ENCODE measurements at regions not wholly inside any gene's neighbourhood (a gene's known extent, or its start where the extent isn't known, plus 50 kb on each side); places are given as distances from the start of the nearest gene placed in this dataset.

- no peak for TF ChIP-seq EZH2phosphoT487 (IDR thresholded peaks at IDR 0.05; ENCODE audit: borderline replicate concordance, low read depth)
Observed at GRCh38 chr1:157399984-157400382, 152.3 kb downstream of the FCRL5 start (continued).

GRCh38 chr1:157399343-157399983 lies 152.9 kb downstream of the FCRL5 start:
- Histone ChIP-seq H2AFZ (ENCODE audit: low read depth) (no peak overlapping the region), H3K4me2 (no peak overlapping the region), H3K4me1 (ENCODE audit: control insufficient read depth in 1 of 2, insufficient read depth in 2 of 2, low read depth in 1 of 2, low read length in 1 of 2) (no peaks in the 10 kb centered on the region), H3K79me2 (ENCODE audit: insufficient read depth) (no peaks in the 10 kb centered on the region), H3K4me3 (ENCODE audit: low read depth in 2 of 2, low read length in 1 of 2) (no peak overlapping the region), H3K36me3 (replicated peaks in 1 of 2; ENCODE audit: control insufficient read depth in 1 of 2, insufficient read depth in 2 of 2, low read length in 1 of 2) (no peaks in the 10 kb centered on the region), H3F3A (replicated peaks; ENCODE audit: insufficient read depth) (no peaks in the 10 kb centered on the region), H3K27ac (ENCODE audit: low read depth in 2 of 2, low read length in 1 of 2) (no peak overlapping the region), H3K9ac (no peak overlapping the region), H3K9me2 (no peaks in the 10 kb centered on the region), H3K9me3 (no peaks in the 10 kb centered on the region), H3K27me3 (ENCODE audit: insufficient read depth) (peaks cover 10% of the 10 kb centered on the region; the same call in 1 of the 2 replicates), H4K20me1 (ENCODE audit: insufficient read depth) (no peaks in the 10 kb centered on the region)
- POLR2A ChIA-PET: no interaction called here
- 0% methylated on average over 3 of the region's 3 CpGs for WGBS (ENCODE audit: low lambda C conversion rate)
- no peak for DNase-seq
- CTCF ChIA-PET: no interaction called here
- no peak for TF ChIP-seq SIN3A (IDR thresholded peaks at IDR 0.05; ENCODE audit: borderline replicate concordance, low read depth, low read length)
- no peak for TF ChIP-seq USF1 (IDR thresholded peaks at IDR 0.05; ENCODE audit: borderline replicate concordance, low read depth)
- TF ChIP-seq JUND (IDR thresholded peaks at IDR 0.05): no peak
- no peak for TF ChIP-seq USF2 (IDR thresholded peaks at IDR 0.05; ENCODE audit: borderline replicate concordance, low read depth, low read length)
- no peak for TF ChIP-seq SMC3 (IDR thresholded peaks at IDR 0.05; ENCODE audit: low read depth, low read length)
- TF ChIP-seq FOSL2 (IDR thresholded peaks at IDR 0.05; ENCODE audit: borderline replicate concordance, low read depth): no peak
- no peak for TF ChIP-seq MAX (IDR thresholded peaks at IDR 0.05; ENCODE audit: low read depth)
- no peak for TF ChIP-seq GATA2 (CRISPR knock-in tag; IDR thresholded peaks at IDR 0.05)
- TF ChIP-seq GABPA (IDR thresholded peaks at IDR 0.05; ENCODE audit: low read depth): no peak
- no peak for TF ChIP-seq RXRA (IDR thresholded peaks at IDR 0.05; ENCODE audit: borderline replicate concordance, low read depth)
- TF ChIP-seq ELF1 (IDR thresholded peaks at IDR 0.05): no peak
- TF ChIP-seq RCOR1 (IDR thresholded peaks at IDR 0.05; ENCODE audit: low read length): no peak
- no peak for TF ChIP-seq RAD21 (IDR thresholded peaks at IDR 0.05; ENCODE audit: low read length)
- TF ChIP-seq NRF1 (IDR thresholded peaks at IDR 0.05; ENCODE audit: low read depth, low read length): no peak
- TF ChIP-seq, protein P1, sequence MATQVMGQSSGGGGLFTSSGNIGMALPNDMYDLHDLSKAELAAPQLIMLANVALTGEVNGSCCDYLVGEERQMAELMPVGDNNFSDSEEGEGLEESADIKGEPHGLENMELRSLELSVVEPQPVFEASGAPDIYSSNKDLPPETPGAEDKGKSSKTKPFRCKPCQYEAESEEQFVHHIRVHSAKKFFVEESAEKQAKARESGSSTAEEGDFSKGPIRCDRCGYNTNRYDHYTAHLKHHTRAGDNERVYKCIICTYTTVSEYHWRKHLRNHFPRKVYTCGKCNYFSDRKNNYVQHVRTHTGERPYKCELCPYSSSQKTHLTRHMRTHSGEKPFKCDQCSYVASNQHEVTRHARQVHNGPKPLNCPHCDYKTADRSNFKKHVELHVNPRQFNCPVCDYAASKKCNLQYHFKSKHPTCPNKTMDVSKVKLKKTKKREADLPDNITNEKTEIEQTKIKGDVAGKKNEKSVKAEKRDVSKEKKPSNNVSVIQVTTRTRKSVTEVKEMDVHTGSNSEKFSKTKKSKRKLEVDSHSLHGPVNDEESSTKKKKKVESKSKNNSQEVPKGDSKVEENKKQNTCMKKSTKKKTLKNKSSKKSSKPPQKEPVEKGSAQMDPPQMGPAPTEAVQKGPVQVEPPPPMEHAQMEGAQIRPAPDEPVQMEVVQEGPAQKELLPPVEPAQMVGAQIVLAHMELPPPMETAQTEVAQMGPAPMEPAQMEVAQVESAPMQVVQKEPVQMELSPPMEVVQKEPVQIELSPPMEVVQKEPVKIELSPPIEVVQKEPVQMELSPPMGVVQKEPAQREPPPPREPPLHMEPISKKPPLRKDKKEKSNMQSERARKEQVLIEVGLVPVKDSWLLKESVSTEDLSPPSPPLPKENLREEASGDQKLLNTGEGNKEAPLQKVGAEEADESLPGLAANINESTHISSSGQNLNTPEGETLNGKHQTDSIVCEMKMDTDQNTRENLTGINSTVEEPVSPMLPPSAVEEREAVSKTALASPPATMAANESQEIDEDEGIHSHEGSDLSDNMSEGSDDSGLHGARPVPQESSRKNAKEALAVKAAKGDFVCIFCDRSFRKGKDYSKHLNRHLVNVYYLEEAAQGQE (IDR thresholded peaks at IDR 0.05; ENCODE audit: low read depth, low read length): no peak
- TF ChIP-seq FOXM1 (IDR thresholded peaks at IDR 0.05; ENCODE audit: low read depth): no peak
- TF ChIP-seq EP300 (IDR thresholded peaks at IDR 0.05; ENCODE audit: borderline replicate concordance in 1 of 2, low read depth in 1 of 2, low read length in 1 of 2): no peak

Data from SK-N-SH (cell line).